IPS-NIHi7 (cell line): ENCODE measurements at regions not wholly inside any gene's neighbourhood (a gene's known extent, or its start where the extent isn't known, plus 50 kb on each side); places are given as distances from the start of the nearest gene placed in this dataset.

Experiments used
- DNase-seq: peaks from one replicate; pipeline ENCODE4 v3.0.0; 2012; ENCODE audit warnings: mixed read lengths; ENCODE audit errors: extremely low spot score

DNA sequence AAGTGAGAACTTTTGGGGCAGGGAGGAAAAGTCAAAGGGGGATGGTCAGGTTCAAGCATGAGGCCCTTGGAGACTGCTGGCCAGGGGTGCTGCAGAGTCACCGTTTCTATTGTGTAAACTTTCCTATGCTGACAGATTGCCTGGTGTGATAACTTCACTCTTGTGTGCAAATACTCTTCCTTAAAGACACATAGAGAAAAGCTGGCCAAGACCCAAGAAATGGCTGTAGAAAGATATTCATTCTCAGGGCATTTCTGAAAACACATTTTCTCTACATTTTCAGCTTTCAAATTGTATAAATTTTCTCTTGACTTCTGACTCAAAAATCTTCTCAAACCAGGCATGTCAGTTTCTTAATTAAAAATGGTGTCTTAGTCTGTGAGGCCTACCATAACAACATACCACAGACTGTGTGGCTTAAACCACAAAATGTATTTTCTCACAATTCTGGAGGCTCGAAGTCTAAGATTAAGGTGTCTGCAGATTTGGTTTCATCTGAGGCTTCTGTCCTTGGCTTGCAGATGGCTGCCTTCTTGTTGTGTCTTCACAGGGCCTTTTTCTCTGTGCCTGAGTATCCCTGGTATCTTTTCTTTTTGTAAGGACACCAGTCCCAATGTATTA lies 304.5 kb downstream of the KCNRG start:
- DNase-seq, result no peak

GRCh38 chr13:50320271-50320862 lies 305.1 kb downstream of the KCNRG start:
- no peak for DNase-seq

DNA sequence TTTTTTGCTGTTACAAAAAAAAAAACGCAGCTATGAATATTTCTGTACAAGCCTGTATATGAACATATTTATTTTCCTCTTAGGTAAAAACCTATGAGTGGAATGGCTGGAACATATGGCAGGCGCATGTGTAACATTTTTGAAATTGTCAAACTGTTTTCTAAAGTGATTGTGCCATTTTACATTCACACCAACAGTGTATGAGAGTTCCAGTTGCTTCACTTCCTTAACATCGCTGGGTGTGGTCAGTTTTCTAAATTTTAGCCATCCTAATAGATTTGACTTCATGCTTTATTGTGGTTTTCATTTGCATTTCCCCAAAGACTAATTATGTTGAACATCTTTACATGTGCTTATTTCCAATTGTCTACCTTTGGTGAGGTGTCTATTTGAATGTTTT lies 306.8 kb downstream of the KCNRG start:
- no peak for DNase-seq

DNA sequence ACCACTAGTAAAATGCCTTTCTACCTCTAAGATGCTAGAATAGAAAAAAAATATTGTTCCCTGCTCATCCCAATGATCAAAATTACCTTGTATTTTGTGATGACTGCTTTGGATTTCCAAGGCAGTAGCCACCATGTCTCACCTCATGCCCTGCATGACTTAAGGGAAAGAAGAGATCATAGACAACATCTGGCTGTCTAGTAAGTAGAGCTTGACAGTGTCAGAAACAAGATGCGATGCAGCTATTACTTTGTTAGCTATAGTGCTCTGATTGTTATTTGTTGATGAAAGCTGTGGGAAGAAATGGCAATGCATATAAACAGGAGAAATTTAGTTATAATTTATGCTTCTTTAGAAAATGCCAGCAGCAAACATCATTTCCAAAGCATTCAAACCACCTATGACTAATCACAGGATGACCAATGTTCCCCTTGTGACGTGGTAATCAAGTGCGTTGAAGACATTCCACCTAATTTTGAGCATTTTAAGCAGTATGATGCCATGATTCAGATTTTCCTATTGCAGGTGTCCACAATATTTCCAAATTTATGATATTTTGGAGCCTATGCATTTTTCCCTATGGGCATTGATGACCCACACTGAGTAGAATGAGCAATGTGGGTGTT lies 308.3 kb downstream of the KCNRG start:
- no peak for DNase-seq

DNA sequence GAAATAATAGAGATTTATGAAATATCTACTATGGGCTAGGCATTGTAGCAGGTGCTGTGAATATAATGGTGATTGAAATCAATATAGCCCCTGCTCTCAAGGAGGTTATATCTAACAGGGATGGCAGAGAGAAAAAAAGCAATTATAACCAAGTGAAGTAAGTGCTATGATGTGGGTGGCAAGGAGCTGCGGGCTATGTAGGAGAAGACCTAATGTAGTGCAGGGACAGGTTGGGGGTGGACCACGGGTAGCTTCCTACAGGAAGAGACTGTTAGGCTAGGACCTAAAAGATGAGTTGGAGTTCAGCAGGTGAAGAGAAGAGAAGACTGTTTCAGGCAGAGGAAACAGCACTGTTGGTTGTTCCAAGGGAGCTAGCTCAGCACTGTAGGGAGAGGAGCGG lies 311.0 kb downstream of the KCNRG start:
- no peak for DNase-seq

DNA sequence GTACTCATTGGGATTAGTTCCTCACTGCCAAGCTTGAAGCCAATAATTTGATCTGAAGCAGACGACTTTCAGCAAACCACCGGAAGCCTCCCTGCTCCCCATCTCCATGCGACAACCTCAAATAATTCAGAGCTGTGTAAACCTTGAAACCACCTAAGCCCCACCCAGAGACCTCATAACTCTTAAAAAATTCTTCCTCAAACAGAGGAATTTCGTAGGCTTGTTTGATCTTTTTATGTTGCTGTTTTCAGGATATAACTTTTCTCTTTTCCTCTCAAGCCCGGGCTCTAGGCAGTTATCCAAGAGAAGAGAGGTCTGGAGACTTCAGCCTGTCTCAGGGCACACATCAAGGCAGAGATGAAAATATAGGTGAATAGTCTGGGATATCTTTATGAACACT lies 311.6 kb downstream of the KCNRG start:
- no peak for DNase-seq

GRCh38 chr13:50334115-50334778 lies 319.0 kb downstream of the KCNRG start:
- DNase-seq, result no peak

DNA sequence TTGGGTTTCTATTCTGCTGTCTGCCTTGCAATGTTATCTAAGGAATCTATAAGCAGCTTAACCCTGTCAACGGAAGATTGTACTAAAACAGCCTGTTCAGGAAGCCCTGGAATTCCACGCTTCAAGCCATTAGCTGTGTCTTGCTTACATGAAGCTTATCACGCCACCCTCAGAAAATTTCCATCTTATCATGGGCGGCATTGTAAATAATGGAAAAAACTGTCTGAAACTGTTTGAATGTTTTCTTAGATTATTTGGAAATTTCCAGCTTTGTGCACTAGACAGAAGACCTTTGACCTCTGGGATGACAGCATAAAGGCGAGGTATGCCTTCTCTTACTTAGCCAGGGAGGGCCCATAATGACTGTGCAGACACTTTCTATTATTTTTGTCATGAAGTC lies 319.7 kb downstream of the KCNRG start:
- DNase-seq, result no peak

- no peak for DNase-seq
Measured at GRCh38 chr13:50339271-50339670, 324.0 kb downstream of the KCNRG start.

DNA sequence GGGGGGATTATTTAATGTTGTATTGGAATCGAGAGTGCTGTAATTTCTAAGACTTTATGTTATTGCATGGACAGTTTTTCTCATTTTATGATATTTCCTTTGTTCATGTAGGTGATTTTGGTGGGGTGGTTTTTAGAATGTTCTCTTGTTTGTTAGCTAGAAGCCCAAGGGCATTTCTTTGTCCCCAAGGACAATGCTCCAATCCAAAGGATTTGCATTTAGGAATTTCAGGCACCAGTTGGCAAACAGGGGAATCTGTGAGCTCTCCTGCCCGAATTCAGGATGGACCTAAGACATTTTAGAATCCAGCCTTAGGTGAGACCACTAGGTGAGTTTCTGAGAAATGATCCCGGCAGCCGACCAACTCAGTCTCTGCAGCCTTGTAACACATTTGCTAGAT lies 324.9 kb downstream of the KCNRG start:
- no peak for DNase-seq

- DNase-seq, result no peak
Measured at GRCh38 chr13:50340551-50341287, 325.5 kb downstream of the KCNRG start.

GRCh38 chr13:50341526-50341925 lies 326.3 kb downstream of the KCNRG start:
- no peak for DNase-seq

DNA sequence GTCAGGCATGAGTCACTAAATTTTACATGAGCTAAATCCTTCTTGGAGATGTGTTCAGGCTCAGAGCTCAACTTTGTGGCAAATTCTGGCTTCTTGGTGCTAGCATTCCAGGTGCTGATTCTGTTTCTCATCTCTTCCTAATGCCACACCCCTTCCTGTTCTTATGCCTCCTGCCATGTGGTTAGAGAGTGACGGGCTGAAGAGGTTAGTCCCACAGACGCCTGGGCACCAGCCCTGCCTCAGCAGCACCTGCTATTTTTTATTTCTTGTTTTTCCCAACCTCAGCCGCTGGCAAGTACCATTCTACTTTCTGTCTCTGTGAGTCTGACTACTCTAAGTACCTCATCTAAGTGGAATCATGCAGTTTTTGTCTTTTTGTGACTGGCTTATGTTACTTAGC lies 329.5 kb downstream of the KCNRG start:
- no peak for DNase-seq

DNA sequence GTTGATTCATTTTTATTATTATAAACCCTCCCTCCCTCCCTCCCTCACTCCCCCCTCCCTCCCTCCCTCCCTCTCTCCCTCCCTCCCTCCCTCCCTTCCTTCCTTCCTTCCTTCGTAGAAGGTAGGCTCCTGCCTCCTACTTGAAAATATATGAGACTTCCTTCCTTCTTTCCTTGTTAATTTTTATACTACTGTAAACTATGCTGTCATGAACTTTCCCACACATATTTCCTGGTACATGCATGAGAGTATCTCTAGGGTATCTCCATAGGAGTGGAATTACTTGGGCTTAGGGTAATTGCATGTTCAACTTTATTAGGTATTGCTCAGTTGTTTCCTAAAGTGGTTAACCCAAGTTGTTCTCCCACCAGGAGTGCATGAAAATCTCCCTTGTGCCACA lies 330.6 kb downstream of the KCNRG start:
- DNase-seq, result no peak

GRCh38 chr13:50348371-50348770 lies 333.1 kb downstream of the KCNRG start:
- no peak for DNase-seq

GRCh38 chr13:50352720-50353480 lies 337.7 kb downstream of the KCNRG start:
- no peak for DNase-seq

GRCh38 chr13:50353651-50354415 lies 338.6 kb downstream of the KCNRG start:
- no peak for DNase-seq

- DNase-seq, result no peak
Measured at GRCh38 chr13:50355797-50356196, 340.6 kb downstream of the KCNRG start.

- no peak for DNase-seq
Measured at GRCh38 chr13:50357136-50357535, 341.9 kb downstream of the KCNRG start.

DNA sequence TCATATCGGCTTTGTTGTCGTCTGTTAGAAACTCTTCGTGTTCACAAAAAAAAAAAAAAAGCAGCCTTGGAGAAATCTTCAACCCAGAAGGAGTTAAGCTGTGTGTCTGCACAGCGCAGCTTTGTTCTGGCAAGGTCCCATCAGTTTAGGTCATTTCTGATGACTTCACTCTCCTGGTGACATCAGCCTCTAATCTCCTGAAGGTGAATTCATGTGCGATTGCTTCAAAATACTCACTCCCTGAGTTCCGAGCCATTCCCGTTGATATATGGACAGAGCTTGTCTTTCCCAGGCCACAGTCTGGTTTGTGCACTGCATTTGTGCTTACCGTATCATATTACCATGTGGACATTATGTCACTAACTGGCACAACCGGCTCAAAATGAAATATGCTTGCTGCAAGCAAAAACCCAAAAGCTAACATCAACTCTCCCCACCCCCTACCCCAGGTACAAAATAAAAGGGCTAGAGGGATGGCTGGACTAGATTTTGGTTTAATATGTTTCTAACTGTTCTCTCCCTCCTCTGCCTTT lies 342.4 kb downstream of the KCNRG start:
- no peak for DNase-seq
